HCT116 (cell line): ENCODE measurements at regions not wholly inside any gene's neighbourhood (a gene's known extent, or its start where the extent isn't known, plus 50 kb on each side); places are given as distances from the start of the nearest gene placed in this dataset.

Experiments
- ATAC-seq: fragments of 200-7000 bp; cut with Tn5 transposase; 2 replicates; pipeline ENCODE4 v1.9.1; 2020; ENCODE audit warnings: mild to moderate bottlenecking, moderate library complexity
- BruUV-seq: library from RNA; stranded (reverse); fragments of 400-500 nt; replicated peaks from 2 replicates; lab custom pipeline; 2021; lab: Mats Ljungman, UMichigan
- CTCF ChIA-PET: fragments of 300-600 bp; sonication (Branson Sonifier 250); formaldehyde crosslinking; loops from one replicate; lab custom pipeline; 2021; ENCODE audit warnings: antibody characterized with exemption; lab: Charles Lee
- POLR2A ChIA-PET: fragments of 300-600, 350-600 bp; sonication (Branson Sonifier 250); formaldehyde crosslinking; loops from one replicate; lab custom pipeline; 2021; ENCODE audit warnings: antibody characterized with exemption; lab: Charles Lee
- RAD21 ChIA-PET, 2 experiments: fragments of 300-600 bp; sonication (Branson Sonifier 250); formaldehyde crosslinking; loops; one replicate each; lab custom pipeline; 2023; ENCODE audit warnings: low total read pairs in 2 of 2; ENCODE audit not compliant: uncharacterized antibody in 2 of 2, unreplicated experiment in 2 of 2, low non-redundant PET in 1 of 2; lab: Charles Lee
- DNase-seq: peaks from one replicate; pipeline ENCODE4 v3.0.0-alpha.2; 2010; ENCODE audit warnings: low read depth, low spot score
- H2AFZ ChIP-seq: fragments of 200-600 bp; shearing (Covaris generic), sonication (generic); 2 replicates; pipeline ENCODE4 v1.6.1; 2017; ENCODE audit warnings: low read depth, mixed run types, mixed read lengths, antibody characterized with exemption, low read length; ENCODE audit not compliant: poor library complexity, severe bottlenecking
- H3K27ac ChIP-seq: 2 replicates; pipeline ENCODE4 v1.5.1; 2012; ENCODE audit warnings: low read depth, low read length
- H3K27me3 ChIP-seq: fragments of 200-600 bp; sonication (generic); 2 replicates; pipeline ENCODE4 v1.6.1; 2016; ENCODE audit warnings: mixed run types, low read length, mixed read lengths; ENCODE audit not compliant: insufficient read depth
- H3K36me3 ChIP-seq, 2 experiments: fragments of 200-500 bp in 1 of 2; fragments of 200-600 bp in 1 of 2; sonication (Bioruptor generic) in 1 of 2; sonication (generic) in 1 of 2; 2 replicates each; pipeline versions ENCODE4 v1.5.1 to v1.6.1; 2014 to 2016; ENCODE audit warnings: low read length in 2 of 2, inconsistent platforms in 1 of 2, mixed read lengths in 1 of 2, mixed run types in 1 of 2; ENCODE audit not compliant: insufficient read depth in 2 of 2, control insufficient read depth in 1 of 2
- H3K4me1 ChIP-seq, 2 experiments: fragments of 200-600 bp in 1 of 2; sonication (generic) in 1 of 2; 2 replicates each; pipeline versions ENCODE4 v1.5.1 to v1.6.1; 2012 to 2017; ENCODE audit warnings: low read length in 2 of 2, inconsistent platforms in 1 of 2, mild to moderate bottlenecking in 1 of 2, mixed read lengths in 1 of 2, mixed run types in 1 of 2, moderate library complexity in 1 of 2; ENCODE audit not compliant: insufficient read depth in 2 of 2, control insufficient read depth in 1 of 2
- H3K4me2 ChIP-seq: fragments of 200-600 bp; sonication (generic); 2 replicates; pipeline ENCODE4 v1.6.1; 2017; ENCODE audit warnings: mixed run types, low read length, mixed read lengths
- H3K4me3 ChIP-seq, 2 experiments: fragments of 200-600 bp in 1 of 2; sonication (generic) in 1 of 2; replicated peaks in 1 of 2; 2 replicates each; pipeline ENCODE4 v1.5.1; 2011 to 2016; ENCODE audit warnings: low read length in 2 of 2, control low read depth in 1 of 2, low read depth in 1 of 2, mild to moderate bottlenecking in 1 of 2, mixed read lengths in 1 of 2, mixed run types in 1 of 2
- H3K79me2 ChIP-seq: fragments of 200-600 bp; sonication (generic); 2 replicates; pipeline ENCODE4 v1.6.1; 2017; ENCODE audit warnings: mild to moderate bottlenecking, mixed run types, low read length, moderate library complexity, mixed read lengths; ENCODE audit not compliant: insufficient read depth
- H3K9ac ChIP-seq: fragments of 200-600 bp; sonication (generic); 2 replicates; pipeline ENCODE4 v1.6.1; 2016; ENCODE audit warnings: low read length, mixed read lengths
- H3K9me2 ChIP-seq: fragments of 200-600 bp; sonication (generic), shearing (Covaris generic); 2 replicates; pipeline ENCODE4 v1.6.1; 2017; ENCODE audit warnings: mixed run types, mild to moderate bottlenecking, moderate library complexity; ENCODE audit not compliant: insufficient read depth
- H3K9me3 ChIP-seq, 2 experiments: fragments of 200-500 bp in 1 of 2; fragments of 200-600 bp in 1 of 2; sonication (Bioruptor generic) in 1 of 2; sonication (generic) in 1 of 2; 2 replicates each; pipeline ENCODE4 v1.6.1; 2014 to 2017; ENCODE audit warnings: low read length in 2 of 2, mixed read lengths in 2 of 2, inconsistent platforms in 1 of 2, low read depth in 1 of 2, mild to moderate bottlenecking in 1 of 2, mixed run types in 1 of 2, moderate library complexity in 1 of 2; ENCODE audit not compliant: control insufficient read depth in 1 of 2, insufficient read depth in 1 of 2
- H4K20me1 ChIP-seq: fragments of 200-600 bp; sonication (generic), shearing (Covaris generic); 2 replicates; pipeline ENCODE4 v1.6.1; 2017; ENCODE audit warnings: mixed run types, mild to moderate bottlenecking, moderate library complexity; ENCODE audit not compliant: insufficient read depth
- CBX3 ChIP-seq: IDR thresholded peaks from 2 replicates; pipeline ENCODE4 v1.6.1; 2012; ENCODE audit warnings: low read depth
- CEBPB ChIP-seq: IDR thresholded peaks from 2 replicates; pipeline ENCODE4 v1.6.1; 2012; ENCODE audit warnings: low read depth
- EGR1 ChIP-seq: IDR thresholded peaks from 2 replicates; pipeline ENCODE4 v1.6.1; 2012; ENCODE audit warnings: low read depth
- ELF1 ChIP-seq: IDR thresholded peaks from 2 replicates; pipeline ENCODE4 v1.6.1; 2012; ENCODE audit warnings: low read depth, borderline replicate concordance
- EZH2 ChIP-seq: fragments of 200-600 bp; sonication (generic); IDR thresholded peaks from 2 replicates; pipeline ENCODE4 v1.6.1; 2017; ENCODE audit warnings: antibody characterized with exemption, mixed run types
- FOSL1 ChIP-seq: IDR thresholded peaks from 2 replicates; pipeline ENCODE4 v1.6.1; 2012; ENCODE audit warnings: low read depth
- JUND ChIP-seq: IDR thresholded peaks from 2 replicates; pipeline ENCODE4 v1.6.1; 2012
- POLR2A ChIP-seq: IDR thresholded peaks from 2 replicates; pipeline ENCODE4 v1.7.0; 2011; ENCODE audit warnings: borderline replicate concordance; ENCODE audit not compliant: insufficient read depth, insufficient read length; ENCODE audit errors: extremely low read depth
- POLR2AphosphoS5 ChIP-seq: IDR thresholded peaks from 2 replicates; pipeline ENCODE4 v1.6.1; 2011; ENCODE audit warnings: mild to moderate bottlenecking, low read depth, low read length, moderate library complexity
- RAD21 ChIP-seq: IDR thresholded peaks from 2 replicates; pipeline ENCODE4 v1.6.1; 2012; ENCODE audit warnings: low read depth, mild to moderate bottlenecking
- REST ChIP-seq: IDR thresholded peaks from 2 replicates; pipeline ENCODE4 v1.6.1; 2012; ENCODE audit warnings: low read depth
- SIN3A ChIP-seq: IDR thresholded peaks from 2 replicates; pipeline ENCODE4 v1.6.1; 2012; ENCODE audit warnings: low read depth
- SP1 ChIP-seq: IDR thresholded peaks from 2 replicates; pipeline ENCODE4 v1.6.1; 2012; ENCODE audit warnings: low read depth
- SRF ChIP-seq: IDR thresholded peaks from 2 replicates; pipeline ENCODE4 v1.6.1; 2012; ENCODE audit warnings: low read depth
- TCF7L2 ChIP-seq: IDR thresholded peaks from 2 replicates; pipeline ENCODE4 v1.7.0; 2011; ENCODE audit warnings: borderline replicate concordance, inconsistent platforms; ENCODE audit not compliant: insufficient read depth, insufficient read length; ENCODE audit errors: extremely low read depth
- YY1 ChIP-seq: IDR thresholded peaks from 2 replicates; pipeline ENCODE4 v1.6.1; 2011; ENCODE audit warnings: low read length, low read depth, moderate library complexity, mild to moderate bottlenecking; ENCODE audit not compliant: insufficient replicate concordance; ENCODE audit errors: extremely low read depth
- ZNF274 ChIP-seq: fragments of 200-500 bp; sonication (Bioruptor generic); IDR thresholded peaks from 2 replicates; pipeline ENCODE4 v1.6.1; 2014; ENCODE audit warnings: mild to moderate bottlenecking, low read depth, low read length, inconsistent platforms
- intact Hi-C: fragments of 100-400 bp; cut with micrococcal nuclease; formaldehyde crosslinking; loops from 2 replicates; pipeline ENCODE4 v1.10.0; 2022
- TF ChIP-seq, protein P1 (sequence below): IDR thresholded peaks from 2 replicates; pipeline ENCODE4 v1.6.1; 2012
- TF ChIP-seq, protein P2 (sequence below): IDR thresholded peaks from 2 replicates; pipeline ENCODE4 v1.6.1; 2012
- TF ChIP-seq, protein P3 (sequence below): IDR thresholded peaks from 2 replicates; pipeline ENCODE4 v1.6.1; 2011; ENCODE audit warnings: mild to moderate bottlenecking, low read length, moderate library complexity; ENCODE audit not compliant: insufficient replicate concordance; ENCODE audit errors: extremely low read depth

DNA sequence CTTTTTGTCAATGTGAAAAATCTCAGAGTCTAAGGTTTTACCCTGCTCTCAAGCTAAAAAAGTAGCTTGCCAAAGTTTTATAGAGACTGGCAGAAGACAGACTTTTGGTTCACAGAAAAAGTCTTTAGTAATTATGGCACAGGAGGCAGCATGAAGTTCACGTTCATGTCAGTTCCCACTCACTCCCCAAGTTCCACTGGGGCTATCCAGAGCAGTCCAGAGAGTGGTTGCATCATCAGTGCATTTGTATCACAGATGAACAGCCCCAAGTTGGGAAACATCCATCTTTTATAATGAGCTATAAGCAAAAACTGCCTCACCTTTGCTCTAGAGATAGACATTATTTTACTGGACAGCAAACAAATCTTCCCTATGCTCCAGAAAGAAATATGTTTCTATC is 454.1 kb upstream of the AGTR1 start:
- no peak for DNase-seq
- Histone ChIP-seq H3K4me3 (no peak overlapping the region), H3K36me3 (no peaks in the 10 kb centered on the region), H3K9me3 (no peaks in the 10 kb centered on the region), H3K27me3 (no peaks in the 10 kb centered on the region), H3K27ac (no peak overlapping the region), H3K79me2 (no peaks in the 10 kb centered on the region), H4K20me1 (no peaks in the 10 kb centered on the region), H3K4me2 (no peak overlapping the region), H2AFZ (no peak overlapping the region), H3K4me1 (no peaks in the 10 kb centered on the region), H3K9me2 (no peaks in the 10 kb centered on the region), H3K9ac (no peak overlapping the region)
- intact Hi-C loops, result no loop called here
- BruUV-seq, result no TSS peak
- ATAC-seq, result no peak
- no peak for TF ChIP-seq FOSL1
- TF ChIP-seq TCF7L2, result no peak
- no peak for TF ChIP-seq CBX3
- TF ChIP-seq ELF1, result no peak
- no peak for TF ChIP-seq POLR2AphosphoS5
- TF ChIP-seq JUND, result no peak
- no peak for TF ChIP-seq POLR2A
- no peak for TF ChIP-seq EGR1
- TF ChIP-seq, protein P1, sequence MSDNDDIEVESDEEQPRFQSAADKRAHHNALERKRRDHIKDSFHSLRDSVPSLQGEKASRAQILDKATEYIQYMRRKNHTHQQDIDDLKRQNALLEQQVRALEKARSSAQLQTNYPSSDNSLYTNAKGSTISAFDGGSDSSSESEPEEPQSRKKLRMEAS, result no peak
- TF ChIP-seq SIN3A, result no peak
- TF ChIP-seq CEBPB, result no peak
- TF ChIP-seq EZH2, result no peak
- TF ChIP-seq RAD21, result no peak
- TF ChIP-seq, protein P2, sequence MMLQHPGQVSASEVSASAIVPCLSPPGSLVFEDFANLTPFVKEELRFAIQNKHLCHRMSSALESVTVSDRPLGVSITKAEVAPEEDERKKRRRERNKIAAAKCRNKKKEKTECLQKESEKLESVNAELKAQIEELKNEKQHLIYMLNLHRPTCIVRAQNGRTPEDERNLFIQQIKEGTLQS, result no peak
- no peak for TF ChIP-seq SRF
- TF ChIP-seq, protein P3, sequence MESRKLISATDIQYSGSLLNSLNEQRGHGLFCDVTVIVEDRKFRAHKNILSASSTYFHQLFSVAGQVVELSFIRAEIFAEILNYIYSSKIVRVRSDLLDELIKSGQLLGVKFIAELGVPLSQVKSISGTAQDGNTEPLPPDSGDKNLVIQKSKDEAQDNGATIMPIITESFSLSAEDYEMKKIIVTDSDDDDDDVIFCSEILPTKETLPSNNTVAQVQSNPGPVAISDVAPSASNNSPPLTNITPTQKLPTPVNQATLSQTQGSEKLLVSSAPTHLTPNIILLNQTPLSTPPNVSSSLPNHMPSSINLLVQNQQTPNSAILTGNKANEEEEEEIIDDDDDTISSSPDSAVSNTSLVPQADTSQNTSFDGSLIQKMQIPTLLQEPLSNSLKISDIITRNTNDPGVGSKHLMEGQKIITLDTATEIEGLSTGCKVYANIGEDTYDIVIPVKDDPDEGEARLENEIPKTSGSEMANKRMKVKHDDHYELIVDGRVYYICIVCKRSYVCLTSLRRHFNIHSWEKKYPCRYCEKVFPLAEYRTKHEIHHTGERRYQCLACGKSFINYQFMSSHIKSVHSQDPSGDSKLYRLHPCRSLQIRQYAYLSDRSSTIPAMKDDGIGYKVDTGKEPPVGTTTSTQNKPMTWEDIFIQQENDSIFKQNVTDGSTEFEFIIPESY, result no peak
- TF ChIP-seq ZNF274, result no peak
- no peak for TF ChIP-seq YY1
- no peak for TF ChIP-seq SP1
- no peak for TF ChIP-seq REST
- POLR2A ChIA-PET, result no interaction called here
- RAD21 ChIA-PET, result no interaction called here
- CTCF ChIA-PET, result no interaction called here
